Nephron progenitor cell (in vitro differentiated cells): ENCODE measurements at regions not wholly inside any gene's neighbourhood (a gene's known extent, or its start where the extent isn't known, plus 50 kb on each side); places are given as distances from the start of the nearest gene placed in this dataset.

Source experiments
- DNase-seq: peaks from one replicate; pipeline ENCODE4 v3.0.0; 2021
- H3K27ac Mint-ChIP-seq: 2 replicates; pipeline ENCODE4 v1.8.0; 2021; ENCODE audit warnings: mild to moderate bottlenecking, moderate library complexity, mixed read lengths
- H3K27me3 Mint-ChIP-seq: 2 replicates; pipeline ENCODE4 v1.8.0; 2021; ENCODE audit warnings: mild to moderate bottlenecking, low read depth, mixed read lengths; ENCODE audit not compliant: poor library complexity
- H3K36me3 Mint-ChIP-seq: 2 replicates; pipeline ENCODE4 v1.8.0; 2021; ENCODE audit warnings: low read depth, mixed read lengths
- H3K4me1 Mint-ChIP-seq: 2 replicates; pipeline ENCODE4 v1.8.0; 2021; ENCODE audit warnings: mixed read lengths
- H3K4me3 Mint-ChIP-seq: 2 replicates; pipeline ENCODE4 v1.8.0; 2021; ENCODE audit warnings: mild to moderate bottlenecking, moderate library complexity, mixed read lengths
- H3K9me3 Mint-ChIP-seq: 2 replicates; pipeline ENCODE4 v1.8.0; 2021; ENCODE audit warnings: mild to moderate bottlenecking, moderate library complexity, mixed read lengths
- CTCF ChIP-seq: fragments of 200-600 bp; sonication (generic); IDR thresholded peaks from 2 replicates; pipeline ENCODE4 v1.5.0; 2021; ENCODE audit warnings: antibody characterized with exemption

- peaks cover 21% of the 10 kb centered on the region for H3K4me1 Mint-ChIP-seq
- no peaks in the 10 kb centered on the region for H3K36me3 Mint-ChIP-seq
- DNase-seq: no peak
- no peak for TF ChIP-seq CTCF
- no peak overlapping the region for H3K27ac Mint-ChIP-seq
- no peak overlapping the region for H3K4me3 Mint-ChIP-seq
- H3K27me3 Mint-ChIP-seq: peaks cover 8% of the 10 kb centered on the region
- no peaks in the 10 kb centered on the region for H3K9me3 Mint-ChIP-seq
These were observed 52.7 kb upstream of the SERBP1 start for GRCh38 chr1:67482733-67483482.

GRCh38 chr1:67484492-67484891, 54.3 kb upstream of the SERBP1 start:
- Mint-ChIP-seq H3K27me3 (peaks cover 7% of the 10 kb centered on the region), H3K4me3 (no peak overlapping the region), H3K4me1 (peaks cover 14% of the 10 kb centered on the region), H3K27ac (no peak overlapping the region), H3K36me3 (no peaks in the 10 kb centered on the region), H3K9me3 (no peaks in the 10 kb centered on the region)
- DNase-seq: no peak
- no peak for TF ChIP-seq CTCF

- no peaks in the 10 kb centered on the region for H3K36me3 Mint-ChIP-seq
- H3K27ac Mint-ChIP-seq: no peak overlapping the region
- no peaks in the 10 kb centered on the region for H3K9me3 Mint-ChIP-seq
- H3K27me3 Mint-ChIP-seq: peaks cover 7% of the 10 kb centered on the region
- H3K4me3 Mint-ChIP-seq: no peak overlapping the region
- TF ChIP-seq CTCF: no peak
- no peak for DNase-seq
- H3K4me1 Mint-ChIP-seq: peaks cover 12% of the 10 kb centered on the region
These were observed 55.0 kb upstream of the SERBP1 start for GRCh38 chr1:67485046-67485811.

GRCh38 chr1:67489643-67490042, 59.4 kb upstream of the SERBP1 start:
- no peak overlapping the region for H3K4me3 Mint-ChIP-seq
- no peak overlapping the region for H3K27ac Mint-ChIP-seq
- H3K27me3 Mint-ChIP-seq: peaks cover 10% of the 10 kb centered on the region
- H3K36me3 Mint-ChIP-seq: no peaks in the 10 kb centered on the region
- TF ChIP-seq CTCF: no peak
- no peak for DNase-seq
- H3K9me3 Mint-ChIP-seq: no peaks in the 10 kb centered on the region
- peaks cover 8% of the 10 kb centered on the region for H3K4me1 Mint-ChIP-seq

- Mint-ChIP-seq H3K4me1 (no peaks in the 10 kb centered on the region), H3K27ac (no peak overlapping the region), H3K27me3 (peaks cover 8% of the 10 kb centered on the region), H3K36me3 (no peaks in the 10 kb centered on the region), H3K9me3 (no peaks in the 10 kb centered on the region), H3K4me3 (no peak overlapping the region)
- DNase-seq: no peak
- TF ChIP-seq CTCF: no peak
These were observed 61.1 kb upstream of the SERBP1 start for GRCh38 chr1:67491280-67491679.

GRCh38 chr1:67493148-67493547, 62.9 kb upstream of the SERBP1 start:
- no peaks in the 10 kb centered on the region for H3K36me3 Mint-ChIP-seq
- no peak for TF ChIP-seq CTCF
- H3K27me3 Mint-ChIP-seq: peaks cover 7% of the 10 kb centered on the region
- no peaks in the 10 kb centered on the region for H3K4me1 Mint-ChIP-seq
- no peak overlapping the region for H3K27ac Mint-ChIP-seq
- H3K4me3 Mint-ChIP-seq: no peak overlapping the region
- no peaks in the 10 kb centered on the region for H3K9me3 Mint-ChIP-seq
- no peak for DNase-seq
